Epithelial cell of proximal tubule (primary cell): ENCODE measurements at regions not wholly inside any gene's neighbourhood (a gene's known extent, or its start where the extent isn't known, plus 50 kb on each side); places are given as distances from the start of the nearest gene placed in this dataset.

Experiments
- DNase-seq: peaks from one replicate; pipeline ENCODE4 v3.0.0-alpha.2; 2011; ENCODE audit warnings: low read depth
- H3K4me3 ChIP-seq: 2 replicates; pipeline ENCODE4 v1.5.1; 2011; ENCODE audit warnings: low read depth, mild to moderate bottlenecking, low read length
- TF ChIP-seq, protein P1 (sequence below): conservative IDR thresholded peaks from 2 replicates; pipeline ENCODE4 v1.5.1; 2012; ENCODE audit warnings: low read depth, mild to moderate bottlenecking, low read length

GRCh38 chr4:149140841-149141240, 674.8 kb downstream of the IQCM start:
- no peak for DNase-seq
- no peak overlapping the region for H3K4me3 ChIP-seq
- TF ChIP-seq, protein P1, sequence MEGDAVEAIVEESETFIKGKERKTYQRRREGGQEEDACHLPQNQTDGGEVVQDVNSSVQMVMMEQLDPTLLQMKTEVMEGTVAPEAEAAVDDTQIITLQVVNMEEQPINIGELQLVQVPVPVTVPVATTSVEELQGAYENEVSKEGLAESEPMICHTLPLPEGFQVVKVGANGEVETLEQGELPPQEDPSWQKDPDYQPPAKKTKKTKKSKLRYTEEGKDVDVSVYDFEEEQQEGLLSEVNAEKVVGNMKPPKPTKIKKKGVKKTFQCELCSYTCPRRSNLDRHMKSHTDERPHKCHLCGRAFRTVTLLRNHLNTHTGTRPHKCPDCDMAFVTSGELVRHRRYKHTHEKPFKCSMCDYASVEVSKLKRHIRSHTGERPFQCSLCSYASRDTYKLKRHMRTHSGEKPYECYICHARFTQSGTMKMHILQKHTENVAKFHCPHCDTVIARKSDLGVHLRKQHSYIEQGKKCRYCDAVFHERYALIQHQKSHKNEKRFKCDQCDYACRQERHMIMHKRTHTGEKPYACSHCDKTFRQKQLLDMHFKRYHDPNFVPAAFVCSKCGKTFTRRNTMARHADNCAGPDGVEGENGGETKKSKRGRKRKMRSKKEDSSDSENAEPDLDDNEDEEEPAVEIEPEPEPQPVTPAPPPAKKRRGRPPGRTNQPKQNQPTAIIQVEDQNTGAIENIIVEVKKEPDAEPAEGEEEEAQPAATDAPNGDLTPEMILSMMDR: no peak

DNA sequence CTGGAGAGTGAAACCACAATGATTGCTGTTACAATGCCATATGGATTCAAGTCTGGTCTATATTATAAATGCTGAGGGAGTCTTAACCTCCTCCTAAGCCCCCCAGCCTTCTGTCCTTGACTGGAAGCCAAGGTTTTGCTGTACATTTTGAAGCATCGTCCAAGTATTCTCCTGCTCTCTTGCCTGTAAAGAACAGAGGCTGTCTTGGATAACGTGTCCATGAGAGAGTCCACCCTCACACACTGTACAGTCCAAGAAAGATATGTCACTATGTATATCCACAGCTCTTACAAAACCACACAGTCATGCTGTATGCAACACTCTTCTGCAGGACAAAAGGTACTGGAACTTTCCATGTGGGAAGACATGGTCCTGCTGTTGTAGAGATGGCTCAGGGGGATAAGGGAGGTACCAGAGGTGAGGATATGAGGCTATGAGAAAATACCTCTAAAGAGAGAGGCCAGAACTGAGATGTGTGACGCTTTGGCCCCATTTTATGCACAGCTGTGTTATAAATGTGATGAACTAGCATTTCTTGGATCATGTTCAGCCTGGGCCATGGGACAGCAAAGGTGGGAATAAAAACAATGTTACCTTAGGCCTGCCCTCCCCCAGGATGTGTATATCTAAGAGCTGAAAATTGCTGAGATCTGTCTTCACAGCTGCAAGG, 678.6 kb downstream of the IQCM start:
- TF ChIP-seq, protein P1: no peak
- DNase-seq: no peak

GRCh38 chr4:149135062-149135461, 680.6 kb downstream of the IQCM start:
- no peak for DNase-seq
- TF ChIP-seq, protein P1: no peak
- H3K4me3 ChIP-seq: no peak overlapping the region

More for the DNA sequence above, 678.6 kb downstream of the IQCM start:
- H3K4me3 ChIP-seq: no peak overlapping the region

- TF ChIP-seq, protein P1: no peak
- DNase-seq: no peak
- H3K4me3 ChIP-seq: no peak overlapping the region
Measured at GRCh38 chr4:149121023-149121404, 678.8 kb upstream of the NR3C2 start.

DNA sequence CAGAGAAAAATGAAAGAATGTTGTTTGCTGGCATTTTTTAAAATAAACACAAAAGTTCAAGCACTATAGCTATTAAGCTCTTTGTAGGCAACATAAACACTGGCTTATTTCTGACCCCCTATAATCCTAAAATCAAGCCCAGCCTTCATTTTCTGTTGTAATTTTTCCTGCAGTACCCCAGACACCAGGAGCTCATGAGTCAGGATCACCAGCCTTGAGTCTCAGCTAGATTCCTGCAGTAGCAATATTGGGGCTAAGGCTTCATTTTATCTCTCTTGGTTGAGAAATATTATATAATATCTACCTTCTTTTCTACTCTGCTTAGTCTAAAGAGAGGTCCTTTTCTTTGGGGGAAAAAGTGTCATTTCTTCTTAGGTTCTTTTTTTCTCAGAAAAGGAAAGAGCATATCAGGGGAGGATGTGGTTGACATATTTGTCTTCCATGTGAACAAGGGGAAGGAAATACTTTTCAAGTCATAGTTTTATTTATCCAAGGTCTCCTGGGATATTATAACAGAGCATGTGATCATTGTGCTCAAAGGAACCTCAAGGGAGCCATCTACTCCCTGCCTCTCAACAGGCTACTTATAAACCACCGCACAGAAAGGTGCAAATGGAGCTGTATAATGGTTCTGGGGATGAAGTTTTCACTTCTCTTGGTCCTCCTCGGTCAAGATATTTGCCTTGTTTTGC, 678.3 kb upstream of the NR3C2 start:
- no peak overlapping the region for H3K4me3 ChIP-seq
- DNase-seq: no peak
- TF ChIP-seq, protein P1: no peak

- H3K4me3 ChIP-seq: no peak overlapping the region
- no peak for DNase-seq
- TF ChIP-seq, protein P1: no peak
Measured at GRCh38 chr4:149116806-149117205, 674.6 kb upstream of the NR3C2 start.

DNA sequence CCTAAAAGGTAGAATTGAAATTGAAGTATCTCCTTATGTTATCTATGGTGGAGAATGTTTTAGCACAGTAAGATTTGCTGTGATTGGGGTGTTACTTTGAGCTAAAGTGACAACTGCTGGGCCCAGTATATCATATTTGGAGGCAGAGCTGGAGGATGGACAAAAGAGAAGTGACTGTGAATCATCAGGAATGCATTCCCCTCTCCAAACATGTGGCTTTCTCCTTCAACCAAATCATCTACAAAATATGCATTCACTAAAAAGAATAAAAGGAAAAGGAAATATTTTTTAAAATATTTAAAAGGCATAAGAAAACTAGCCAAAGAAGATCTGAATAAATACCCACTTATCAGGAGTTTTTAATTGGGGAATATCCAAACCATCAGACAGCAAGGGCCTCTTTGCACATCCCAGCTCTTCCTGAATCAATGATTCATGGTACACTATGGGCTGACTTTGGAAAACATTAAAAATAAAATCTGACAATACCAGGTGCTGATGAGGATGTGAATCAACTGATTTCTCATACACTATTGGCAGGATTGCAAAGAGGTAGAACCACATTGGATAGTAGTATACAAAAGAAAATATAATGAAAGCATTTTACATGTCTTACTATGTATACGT, 671.7 kb upstream of the NR3C2 start:
- TF ChIP-seq, protein P1: no peak
- no peak overlapping the region for H3K4me3 ChIP-seq
- no peak for DNase-seq
